Prostate gland (tissue), 2 donors: ENCODE measurements at regions not wholly inside any gene's neighbourhood (a gene's known extent, or its start where the extent isn't known, plus 50 kb on each side); places are given as distances from the start of the nearest gene placed in this dataset.

Experiments
- DNase-seq: peaks from one replicate; pipeline ENCODE4 v3.0.0-alpha.2; 2019; ENCODE audit warnings: low spot score
- H3K27ac ChIP-seq, 2 donors: fragments of 200-600 bp; sonication (generic); 2 replicates each; pipeline ENCODE4 v1.5.1; 2017 to 2019
- H3K27me3 ChIP-seq: fragments of 200-600 bp; sonication (generic); replicated peaks from 2 replicates; pipeline ENCODE4 v1.5.1; 2019; ENCODE audit not compliant: insufficient read depth
- H3K36me3 ChIP-seq, 2 donors: fragments of 200-600 bp; sonication (generic); 1 replicate in 1 of 2; 2 replicates in 1 of 2; pipeline versions ENCODE4 v1.5.1 to v1.8.1; 2017 to 2019
- H3K4me1 ChIP-seq: fragments of 200-600 bp; sonication (generic); replicated peaks from 2 replicates; pipeline ENCODE4 v1.5.1; 2019
- H3K4me3 ChIP-seq, 2 donors: fragments of 200-600 bp; sonication (generic); 2 replicates each; pipeline ENCODE4 v1.5.1; 2017 to 2019
- H3K9me3 ChIP-seq: fragments of 200-600 bp; sonication (generic); 2 replicates; pipeline ENCODE4 v1.5.1; 2017
- POLR2A ChIP-seq: fragments of 450-650 bp; IDR thresholded peaks from one replicate; pipeline ENCODE4 v1.6.1; 2016; ENCODE audit warnings: antibody characterized with exemption, mild to moderate bottlenecking
- POLR2AphosphoS5 ChIP-seq: sonication (generic); formaldehyde crosslinking; IDR thresholded peaks from one replicate; pipeline ENCODE4 v1.6.1; 2017; ENCODE audit warnings: antibody characterized with exemption
- WGBS: methylation state at CpG from one replicate; pipeline ENCODE4 v1.1.5; 2018; 5-methylcytosine and 5-hydroxymethylcytosine counted together
- intact Hi-C: fragments of 100-400 bp; cut with DNase I; formaldehyde crosslinking; loops from one replicate; pipeline ENCODE4 v1.14.2; 2022
- TF ChIP-seq, protein P1 (sequence below), 4 experiments: fragments of 200-600 bp in 2 of 4; fragments of 450-650 bp in 2 of 4; sonication (generic) in 2 of 4; IDR thresholded peaks; 1 replicate in 3 of 4; 2 replicates in 1 of 4; pipeline ENCODE4 v1.5.1; 2016 to 2019; ENCODE audit warnings: antibody characterized with exemption in 4 of 4, mild to moderate bottlenecking in 2 of 4, moderate library complexity in 2 of 4

DNA sequence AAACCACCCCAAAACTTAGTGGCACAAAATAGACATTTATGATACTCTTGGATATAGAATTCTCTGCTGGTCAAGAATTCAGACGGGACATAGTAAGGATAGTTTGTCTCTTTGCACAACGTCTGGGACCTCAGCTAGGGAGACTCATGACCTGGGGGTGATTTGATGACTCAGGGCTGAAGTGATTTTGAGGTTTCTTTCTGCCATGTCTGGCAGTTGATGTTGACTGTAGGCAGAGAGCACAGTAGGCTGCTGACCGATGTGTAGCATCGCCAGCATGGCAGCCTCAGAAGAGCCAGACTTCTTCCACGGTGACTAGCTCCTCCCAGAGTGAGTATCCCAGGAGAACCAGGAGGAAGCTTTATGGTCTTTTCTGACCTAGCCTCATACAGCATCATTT, 88.9 kb upstream of the FRMD6 start:
- WGBS = 90% methylated on average over 5 of the region's 5 CpGs
- Histone ChIP-seq H3K27me3 (no peaks in the 10 kb centered on the region), H3K9me3 (no peaks in the 10 kb centered on the region), H3K27ac (no peak overlapping the region), H3K4me3 (no peak overlapping the region), H3K4me1 (no peaks in the 10 kb centered on the region), H3K36me3 (no peaks in the 10 kb centered on the region)
- intact Hi-C loops = no loop called here
- no peak for DNase-seq
- TF ChIP-seq POLR2AphosphoS5 (no peak), POLR2A (no peak)
- TF ChIP-seq, protein P1, sequence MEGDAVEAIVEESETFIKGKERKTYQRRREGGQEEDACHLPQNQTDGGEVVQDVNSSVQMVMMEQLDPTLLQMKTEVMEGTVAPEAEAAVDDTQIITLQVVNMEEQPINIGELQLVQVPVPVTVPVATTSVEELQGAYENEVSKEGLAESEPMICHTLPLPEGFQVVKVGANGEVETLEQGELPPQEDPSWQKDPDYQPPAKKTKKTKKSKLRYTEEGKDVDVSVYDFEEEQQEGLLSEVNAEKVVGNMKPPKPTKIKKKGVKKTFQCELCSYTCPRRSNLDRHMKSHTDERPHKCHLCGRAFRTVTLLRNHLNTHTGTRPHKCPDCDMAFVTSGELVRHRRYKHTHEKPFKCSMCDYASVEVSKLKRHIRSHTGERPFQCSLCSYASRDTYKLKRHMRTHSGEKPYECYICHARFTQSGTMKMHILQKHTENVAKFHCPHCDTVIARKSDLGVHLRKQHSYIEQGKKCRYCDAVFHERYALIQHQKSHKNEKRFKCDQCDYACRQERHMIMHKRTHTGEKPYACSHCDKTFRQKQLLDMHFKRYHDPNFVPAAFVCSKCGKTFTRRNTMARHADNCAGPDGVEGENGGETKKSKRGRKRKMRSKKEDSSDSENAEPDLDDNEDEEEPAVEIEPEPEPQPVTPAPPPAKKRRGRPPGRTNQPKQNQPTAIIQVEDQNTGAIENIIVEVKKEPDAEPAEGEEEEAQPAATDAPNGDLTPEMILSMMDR (IDR thresholded peaks at IDR 0.05) = no peak

DNA sequence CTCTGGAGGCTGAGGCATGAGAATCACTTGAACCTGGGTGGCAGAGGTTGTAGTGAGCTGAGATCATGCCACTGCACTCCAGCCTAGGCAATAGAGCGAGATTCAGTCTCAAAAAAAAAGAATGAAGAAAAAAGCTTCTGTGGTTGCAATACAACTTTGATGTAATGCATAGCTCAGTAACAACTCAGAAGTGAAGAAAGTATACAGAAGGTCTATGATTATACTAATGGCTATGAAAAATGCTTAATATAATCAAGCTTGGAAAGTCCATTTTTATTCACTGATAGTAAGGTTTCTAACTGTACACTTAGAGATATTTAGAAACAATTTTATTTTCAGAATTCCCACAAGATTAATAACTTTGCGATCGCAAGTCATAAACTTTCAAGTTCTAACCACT, 88.2 kb upstream of the FRMD6 start:
- TF ChIP-seq, protein P1 (IDR thresholded peaks at IDR 0.05) = no peak
- TF ChIP-seq POLR2A = no peak
- no peak for TF ChIP-seq POLR2AphosphoS5
- WGBS = 82% methylated on average over 3 of the region's 3 CpGs
- no peaks in the 10 kb centered on the region for H3K4me1 ChIP-seq
- intact Hi-C loops = no loop called here
- H3K27me3 ChIP-seq = no peaks in the 10 kb centered on the region
- H3K36me3 ChIP-seq = no peaks in the 10 kb centered on the region
- no peak overlapping the region for H3K27ac ChIP-seq
- H3K9me3 ChIP-seq = no peaks in the 10 kb centered on the region
- no peak for DNase-seq
- H3K4me3 ChIP-seq = no peak overlapping the region

DNA sequence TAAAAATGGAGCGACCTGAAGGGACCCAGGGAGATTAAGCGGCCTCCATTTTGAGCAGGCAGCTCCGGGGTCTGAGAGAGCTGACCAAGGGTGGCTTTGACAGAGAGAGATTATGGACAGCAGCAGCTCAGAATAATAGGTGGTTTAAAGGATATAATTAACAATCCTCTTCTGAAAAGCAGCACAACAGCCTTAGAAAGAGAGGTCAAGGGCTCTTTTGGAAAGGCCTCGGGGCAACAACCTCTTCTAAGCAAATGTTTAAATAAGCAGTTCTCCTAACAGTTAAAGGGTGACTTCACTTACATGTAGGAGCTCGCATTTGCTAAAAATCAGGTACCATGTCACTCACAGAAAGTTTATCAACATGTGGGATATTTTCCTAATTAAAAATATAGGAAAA, 87.2 kb upstream of the FRMD6 start:
- no peak overlapping the region for H3K4me3 ChIP-seq
- no peaks in the 10 kb centered on the region for H3K36me3 ChIP-seq
- H3K9me3 ChIP-seq = no peaks in the 10 kb centered on the region
- TF ChIP-seq POLR2A (no peak), POLR2AphosphoS5 (no peak)
- TF ChIP-seq, protein P1 (IDR thresholded peaks at IDR 0.05) = no peak
- peak overlapping the region; percentile 39 to 75 for H3K27ac ChIP-seq
- intact Hi-C loops = no loop called here
- WGBS = 54% methylated on average over 5 of the region's 5 CpGs
- H3K27me3 ChIP-seq = no peaks in the 10 kb centered on the region
- no peaks in the 10 kb centered on the region for H3K4me1 ChIP-seq
- no peak for DNase-seq

DNA sequence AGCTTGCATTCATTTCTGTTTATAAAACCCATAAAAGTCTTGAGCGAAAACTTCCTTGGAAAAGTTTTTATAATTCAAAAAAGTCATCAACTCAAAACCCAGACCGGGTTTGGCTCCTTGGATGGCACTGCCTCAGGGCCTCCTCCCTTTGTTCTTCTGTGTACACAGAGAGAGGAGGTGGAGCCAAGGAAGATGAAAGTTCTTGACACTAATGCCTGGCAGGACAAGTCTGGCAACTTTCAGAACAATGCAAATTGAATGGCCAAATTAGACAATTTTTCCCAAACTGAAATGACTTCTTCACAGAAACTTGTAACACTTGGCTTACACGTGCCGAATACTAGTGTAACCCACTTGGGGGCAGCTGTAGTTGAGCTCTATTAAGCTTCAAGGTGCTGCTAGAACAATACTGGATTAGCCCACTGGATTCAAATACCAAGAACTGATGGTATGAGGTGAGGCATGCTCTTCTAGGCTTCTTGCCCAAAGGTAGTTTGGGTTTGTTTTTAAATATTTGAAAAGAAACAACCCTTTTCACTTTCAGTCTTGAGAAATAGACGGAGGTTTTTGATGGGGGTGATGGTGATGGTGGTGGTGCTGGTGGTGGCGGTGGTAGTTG, 86.6 kb upstream of the FRMD6 start:
- Histone ChIP-seq H3K4me1 (no peaks in the 10 kb centered on the region), H3K9me3 (no peaks in the 10 kb centered on the region), H3K36me3 (no peaks in the 10 kb centered on the region), H3K4me3 (no peak overlapping the region), H3K27ac (peak overlapping the region; percentile 39 to 75), H3K27me3 (no peaks in the 10 kb centered on the region)
- intact Hi-C loops = no loop called here
- no peak for TF ChIP-seq POLR2A
- TF ChIP-seq POLR2AphosphoS5 = peak; percentile 87
- TF ChIP-seq, protein P1 (IDR thresholded peaks at IDR 0.05) = no peak
- peak; percentile 89 for DNase-seq
- WGBS = 32% methylated on average over 6 of the region's 6 CpGs

DNA sequence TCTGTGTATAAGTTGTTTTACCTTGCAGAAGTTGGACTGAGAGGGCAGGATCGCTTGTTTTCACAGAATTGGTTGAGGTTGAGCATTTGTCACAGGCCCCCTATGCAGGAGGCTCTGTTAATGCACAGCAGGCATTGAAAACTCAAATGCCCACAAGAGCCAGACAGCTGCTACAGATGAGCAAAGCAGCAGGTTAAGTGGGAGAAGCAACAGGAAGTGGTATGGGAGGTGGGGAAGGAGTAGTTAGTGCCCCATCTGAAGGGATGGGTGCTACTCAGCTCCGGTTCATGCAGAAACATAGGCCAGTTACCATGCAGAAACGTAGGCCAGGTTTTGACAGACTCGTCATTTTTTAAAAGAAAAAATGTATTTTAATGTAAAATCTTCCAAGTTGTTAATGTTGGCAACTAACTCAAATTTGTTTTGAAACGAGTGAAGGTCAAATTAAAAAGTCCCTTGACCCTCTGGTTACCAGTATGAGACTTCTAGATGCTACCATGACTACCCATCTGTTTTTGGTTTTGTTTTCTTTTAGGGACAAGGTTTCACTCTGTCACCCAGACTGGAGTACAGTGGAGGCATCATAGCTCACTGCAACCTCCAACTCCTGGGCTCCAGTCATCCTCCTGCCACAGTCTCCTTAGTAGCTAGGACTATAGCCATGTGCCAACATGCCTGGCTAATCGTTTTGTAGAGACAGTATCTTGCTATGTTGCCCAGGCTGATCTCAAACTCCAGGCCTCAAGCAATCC, 84.7 kb upstream of the FRMD6 start:
- intact Hi-C loops = no loop called here
- TF ChIP-seq POLR2A (no peak), POLR2AphosphoS5 (no peak)
- TF ChIP-seq, protein P1 (IDR thresholded peaks at IDR 0.05) = no peak
- DNase-seq = no peak
- Histone ChIP-seq H3K27ac (no peak overlapping the region), H3K9me3 (no peaks in the 10 kb centered on the region), H3K36me3 (no peaks in the 10 kb centered on the region), H3K27me3 (no peaks in the 10 kb centered on the region), H3K4me1 (no peaks in the 10 kb centered on the region), H3K4me3 (no peak overlapping the region)
- 62% methylated on average over 6 of the region's 6 CpGs for WGBS
